Activated naive CD8-positive, alpha-beta T cell treated with anti-CD3 and anti-CD28 coated beads, Interleukin-2, amount 50 U/mL, for 16 hours (primary cell): ENCODE measurements at regions not wholly inside any gene's neighbourhood (a gene's known extent, or its start where the extent isn't known, plus 50 kb on each side); places are given as distances from the start of the nearest gene placed in this dataset.

ENCODE experiments used
- DNase-seq: peaks from one replicate; pipeline ENCODE4 v3.0.0-alpha.2; 2020; ENCODE audit warnings: low read depth, low spot score

DNA sequence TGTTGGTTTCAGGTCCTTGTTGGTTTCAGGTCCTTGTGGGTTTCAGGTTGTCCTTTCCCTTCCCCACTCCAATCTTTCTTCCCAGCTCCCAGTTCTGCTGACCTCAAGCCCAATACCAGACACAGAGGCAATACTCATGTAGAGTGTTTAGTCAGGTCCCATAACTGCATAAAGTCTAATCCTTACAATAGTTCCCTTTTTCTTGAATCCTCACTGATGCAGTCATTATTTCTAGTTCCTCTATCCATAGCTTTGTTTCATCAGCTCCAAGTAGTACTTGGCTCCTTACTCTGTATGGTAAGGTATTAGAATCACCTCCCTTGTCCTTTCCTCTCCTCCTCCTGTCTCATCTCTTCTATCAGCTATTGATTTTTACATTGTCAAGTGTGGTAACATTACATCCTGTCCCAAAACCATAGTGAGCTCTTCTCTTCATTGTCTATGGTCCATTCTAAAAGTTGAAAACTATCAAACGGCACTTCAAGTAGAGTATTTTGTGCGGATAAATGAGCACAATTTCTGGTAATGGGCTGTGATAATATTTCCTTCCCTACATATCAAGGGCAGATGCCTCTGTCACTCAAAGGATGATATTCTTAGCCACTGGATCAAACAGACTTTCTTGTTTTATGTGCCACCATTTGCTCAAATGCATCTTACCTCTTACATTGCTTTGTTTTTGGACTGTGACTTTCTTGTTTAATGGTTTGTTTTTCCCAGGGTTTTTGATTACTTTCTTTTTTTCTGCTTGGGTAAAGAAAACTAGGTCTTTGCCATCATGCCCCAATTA, 57.2 kb upstream of the JDP2 start:
- no peak for DNase-seq

DNA sequence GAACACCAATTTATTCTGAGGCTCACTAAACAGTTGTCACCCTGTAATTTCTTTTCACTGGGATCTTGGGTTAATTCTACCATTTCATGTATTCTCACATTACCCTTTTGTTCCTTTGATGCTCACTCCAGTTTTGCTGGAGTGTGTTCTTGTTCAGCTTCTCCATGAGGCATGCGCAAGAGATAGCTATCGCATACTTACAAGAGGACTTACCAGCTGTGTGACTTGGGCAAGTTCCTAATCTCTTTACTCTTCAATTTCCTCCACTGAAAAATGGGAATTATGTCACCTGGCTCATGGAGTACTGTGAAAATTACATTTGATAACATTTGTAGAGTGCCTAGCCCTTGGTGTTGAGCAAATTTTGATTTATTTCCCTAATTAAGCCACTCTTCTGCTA, 56.5 kb upstream of the JDP2 start:
- DNase-seq = no peak

DNA sequence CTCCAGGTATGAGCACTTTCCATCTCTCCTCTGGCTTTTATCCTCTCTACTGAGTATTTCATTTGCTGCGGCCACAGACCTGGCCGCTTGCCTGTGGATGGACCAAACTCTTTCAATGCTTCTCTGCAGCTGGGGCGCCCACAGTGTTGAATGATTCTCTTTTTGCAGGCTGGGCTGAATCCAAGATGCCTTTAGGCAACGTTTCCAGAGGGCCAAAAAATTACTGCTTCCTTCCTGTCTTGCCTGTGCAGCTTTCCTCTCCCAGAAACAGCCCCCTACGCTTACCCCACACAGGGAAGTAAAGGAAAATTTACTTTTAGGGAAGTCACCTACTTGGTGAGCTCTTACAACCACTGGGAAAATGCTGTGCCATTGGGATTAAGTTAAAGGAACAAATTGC, 55.6 kb upstream of the JDP2 start:
- DNase-seq = no peak

DNA sequence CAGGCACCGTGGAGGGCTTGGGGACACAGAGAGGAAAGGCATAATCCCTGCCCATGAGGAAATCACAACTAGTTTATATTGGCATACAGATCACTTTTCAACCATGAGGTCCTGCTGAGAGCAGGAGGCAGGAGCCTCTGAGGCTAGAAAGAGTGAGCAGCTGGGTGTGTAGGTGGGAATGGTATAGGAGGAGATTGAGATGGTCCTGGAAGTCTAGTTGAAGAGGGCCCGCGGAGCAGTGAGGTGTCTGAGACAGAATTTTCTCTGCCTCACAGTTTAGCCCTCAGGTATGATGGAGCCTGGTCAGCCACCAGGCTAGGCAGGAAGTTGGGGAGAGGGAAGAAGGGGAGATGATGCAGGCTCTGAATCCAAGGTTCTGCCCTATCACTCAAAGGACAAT, 54.7 kb upstream of the JDP2 start:
- no peak for DNase-seq

DNA sequence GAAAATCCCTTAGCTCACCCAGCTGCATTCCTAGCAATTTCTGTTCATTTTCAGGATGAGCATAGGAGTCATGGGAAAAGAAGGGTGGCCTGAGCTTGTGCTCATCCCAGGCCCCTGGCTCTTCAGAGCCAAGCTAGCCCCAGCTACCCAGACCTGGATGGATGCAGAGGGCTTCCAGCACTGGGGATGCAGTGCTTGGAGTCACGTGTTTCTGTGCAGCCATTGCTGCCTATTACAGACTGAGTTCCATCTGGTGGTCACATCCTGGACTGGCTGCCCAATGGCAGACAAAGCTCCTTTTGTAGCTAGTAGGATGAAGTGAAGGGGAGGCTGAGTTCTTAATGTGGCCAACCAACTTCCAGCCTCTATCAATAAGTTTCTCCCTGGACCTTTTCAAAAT, 54.2 kb upstream of the JDP2 start:
- DNase-seq = no peak

DNA sequence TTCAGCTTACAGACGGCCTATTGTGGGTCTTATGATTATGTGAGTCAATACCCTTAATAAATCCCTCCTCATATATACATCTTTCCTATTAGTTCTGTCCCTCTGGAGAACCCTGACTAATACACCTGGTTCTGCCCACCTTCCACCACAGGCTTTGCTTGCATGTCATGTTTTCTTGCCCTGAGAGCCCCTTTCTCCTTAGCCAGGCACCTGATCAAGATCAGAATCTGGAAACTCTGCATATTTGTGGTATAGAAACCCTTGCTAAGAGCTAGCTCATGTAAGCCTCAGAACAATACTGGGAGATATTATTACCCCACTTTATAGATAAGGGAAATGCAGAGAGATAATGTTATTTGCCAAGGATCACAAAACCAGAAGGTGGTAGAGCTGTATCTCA, 52.9 kb upstream of the JDP2 start:
- DNase-seq = no peak

DNA sequence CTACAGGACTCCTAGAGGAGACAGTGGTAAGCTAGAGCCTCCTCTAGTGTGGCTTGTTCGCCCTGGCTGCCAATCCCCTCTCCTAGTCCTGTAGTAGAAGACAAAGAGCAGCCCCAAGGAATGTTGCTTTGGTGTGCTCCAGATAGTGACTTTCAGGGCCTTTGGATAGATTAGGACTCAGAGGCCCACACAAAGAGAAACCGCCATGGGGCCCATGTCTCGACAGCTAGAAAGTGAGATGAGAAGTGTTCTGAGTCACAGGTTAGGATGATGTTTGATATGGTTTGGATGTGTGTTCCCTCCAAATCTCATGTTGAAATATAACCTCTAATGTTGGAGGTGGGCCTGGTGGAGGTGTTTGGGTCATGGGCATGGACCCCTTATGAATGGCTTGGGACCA, 51.8 kb upstream of the JDP2 start:
- DNase-seq = no peak
